PFSK-1 (cell line): ENCODE measurements at regions not wholly inside any gene's neighbourhood (a gene's known extent, or its start where the extent isn't known, plus 50 kb on each side); places are given as distances from the start of the nearest gene placed in this dataset.

Source experiments
- FOXP2 ChIP-seq: optimal IDR thresholded peaks from 2 replicates; pipeline ENCODE3; 2011; ENCODE audit warnings: borderline replicate concordance, control low read depth, inconsistent platforms; ENCODE audit not compliant: insufficient read depth; ENCODE audit errors: extremely low read length, extremely low read depth
- POLR2AphosphoS5 ChIP-seq: IDR thresholded peaks from 2 replicates; pipeline ENCODE4 v1.6.1; 2012; ENCODE audit warnings: low read depth, mild to moderate bottlenecking, control low read depth, low read length, moderate library complexity
- REST ChIP-seq, 2 experiments: IDR thresholded peaks; 2 replicates each; pipeline versions ENCODE4 v1.6.1 to v1.8.0; 2011 to 2012; ENCODE audit warnings: low read depth in 2 of 2, low read length in 2 of 2, control low read depth in 1 of 2, inconsistent platforms in 1 of 2, mild to moderate bottlenecking in 1 of 2, moderate library complexity in 1 of 2; ENCODE audit not compliant: insufficient read depth in 1 of 2
- SIN3A ChIP-seq: IDR thresholded peaks from 2 replicates; pipeline ENCODE4 v1.6.1; 2012; ENCODE audit warnings: mild to moderate bottlenecking, low read length, moderate library complexity, borderline replicate concordance; ENCODE audit not compliant: insufficient read depth
- TAF1 ChIP-seq: IDR thresholded peaks from 2 replicates; pipeline ENCODE4 v1.6.1; 2012; ENCODE audit warnings: low read length, control low read depth, borderline replicate concordance; ENCODE audit not compliant: insufficient read depth

DNA sequence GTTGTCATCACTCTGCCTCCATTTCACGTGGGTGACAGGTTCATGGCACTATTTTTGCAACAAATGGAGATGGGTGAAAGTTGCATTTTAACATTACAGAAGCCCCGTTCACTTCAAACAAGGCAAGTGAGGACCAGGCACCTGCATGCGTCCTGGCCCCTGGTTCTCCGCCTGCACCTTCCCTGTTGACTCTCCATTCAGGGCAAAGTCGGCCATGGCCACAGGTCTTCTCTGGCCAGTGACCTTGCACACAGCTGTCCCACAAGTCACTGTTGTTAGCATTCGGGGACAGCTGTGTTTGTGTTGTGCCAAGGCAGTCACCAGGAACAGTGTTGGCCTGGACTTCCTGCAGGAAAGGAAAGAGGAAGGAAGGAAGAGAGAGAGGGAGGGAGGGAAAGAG lies 554.9 kb downstream of the TCERG1L start:
- TF ChIP-seq REST (IDR thresholded peaks at IDR 0.05; ENCODE audit: insufficient read depth in 1 of 2, low read depth in 2 of 2, low read length in 2 of 2): no peak
- no peak for TF ChIP-seq SIN3A
- TF ChIP-seq TAF1: no peak
- TF ChIP-seq POLR2AphosphoS5: no peak
- no peak for TF ChIP-seq FOXP2

DNA sequence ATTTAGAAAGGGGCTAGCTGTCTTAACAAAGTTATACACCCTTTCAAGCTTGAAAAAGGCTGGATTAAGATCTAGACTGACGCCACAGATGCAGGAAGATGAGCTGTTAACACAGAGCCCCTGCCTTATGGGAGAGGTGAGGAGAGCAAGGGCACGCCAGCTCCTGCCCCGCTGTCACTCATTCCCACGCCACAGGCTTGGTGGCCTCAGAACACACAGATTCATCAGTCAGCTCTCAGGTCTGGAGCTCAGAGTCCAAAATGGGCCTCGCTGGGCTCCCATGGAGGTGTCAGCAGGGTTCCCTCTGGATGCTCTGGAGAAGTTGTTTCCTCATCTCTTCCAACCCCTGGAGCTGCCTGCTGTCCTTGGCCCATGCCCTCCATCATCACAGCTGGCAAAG lies 554.2 kb downstream of the TCERG1L start:
- TF ChIP-seq FOXP2 (no peak), SIN3A (no peak), REST (IDR thresholded peaks at IDR 0.05; ENCODE audit: insufficient read depth in 1 of 2, low read depth in 2 of 2, low read length in 2 of 2) (no peak), TAF1 (no peak), POLR2AphosphoS5 (no peak)

DNA sequence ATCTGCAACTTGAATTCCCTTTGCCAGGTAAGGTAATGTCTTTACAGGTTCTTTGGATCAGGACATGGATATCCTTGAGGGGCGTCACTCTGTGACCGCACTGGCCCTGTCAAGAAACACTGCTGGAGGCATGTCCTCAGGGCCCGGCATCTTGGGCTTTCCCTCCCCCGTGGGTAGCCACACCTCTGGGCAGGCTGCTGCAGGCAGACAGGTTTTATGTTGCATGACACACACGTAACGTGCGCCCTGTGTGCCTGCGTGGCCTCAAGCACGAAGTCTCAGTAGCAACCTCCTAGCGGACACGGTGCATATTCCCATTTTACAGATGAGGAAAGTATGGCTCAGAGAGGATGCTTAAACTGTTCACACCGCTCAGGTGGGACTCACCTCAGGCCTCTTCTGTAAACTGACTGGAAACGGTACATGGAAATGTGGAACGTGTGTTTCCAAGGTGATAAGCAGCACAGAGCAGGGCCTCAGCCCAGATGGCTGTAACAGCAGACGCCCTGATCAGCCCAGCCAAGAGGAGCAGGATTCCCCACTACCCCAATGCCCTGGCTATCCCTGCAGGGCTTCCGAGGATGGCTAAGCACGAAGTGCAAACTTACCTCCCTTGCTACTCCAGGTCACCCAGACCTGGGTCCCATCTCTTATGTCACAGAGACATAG lies 553.6 kb downstream of the TCERG1L start:
- TF ChIP-seq SIN3A: no peak
- no peak for TF ChIP-seq REST (IDR thresholded peaks at IDR 0.05; ENCODE audit: insufficient read depth in 1 of 2, low read depth in 2 of 2, low read length in 2 of 2)
- no peak for TF ChIP-seq POLR2AphosphoS5
- TF ChIP-seq FOXP2: no peak
- no peak for TF ChIP-seq TAF1

DNA sequence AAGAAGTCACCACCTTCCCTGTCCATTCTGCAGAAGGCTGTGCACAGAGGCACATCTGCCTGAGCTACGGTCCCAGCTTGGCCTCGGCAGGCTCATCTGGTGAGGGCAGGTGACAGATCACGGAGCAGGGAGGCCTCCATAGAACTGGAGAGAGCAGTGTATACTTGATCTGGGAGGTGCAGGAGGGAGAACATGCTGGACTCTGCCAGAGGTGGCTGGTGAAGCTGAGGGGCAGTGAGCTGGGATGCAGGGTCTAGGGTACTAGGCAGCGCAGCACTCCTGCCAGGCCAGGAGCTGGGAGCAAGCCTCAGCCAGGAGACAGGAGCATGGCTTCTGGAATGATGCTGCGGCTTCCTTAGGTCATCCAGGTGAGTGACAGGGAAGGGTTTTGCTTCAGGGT lies 553.0 kb downstream of the TCERG1L start:
- TF ChIP-seq REST (IDR thresholded peaks at IDR 0.05; ENCODE audit: insufficient read depth in 1 of 2, low read depth in 2 of 2, low read length in 2 of 2) (no peak), SIN3A (no peak), TAF1 (no peak), FOXP2 (no peak), POLR2AphosphoS5 (no peak)

DNA sequence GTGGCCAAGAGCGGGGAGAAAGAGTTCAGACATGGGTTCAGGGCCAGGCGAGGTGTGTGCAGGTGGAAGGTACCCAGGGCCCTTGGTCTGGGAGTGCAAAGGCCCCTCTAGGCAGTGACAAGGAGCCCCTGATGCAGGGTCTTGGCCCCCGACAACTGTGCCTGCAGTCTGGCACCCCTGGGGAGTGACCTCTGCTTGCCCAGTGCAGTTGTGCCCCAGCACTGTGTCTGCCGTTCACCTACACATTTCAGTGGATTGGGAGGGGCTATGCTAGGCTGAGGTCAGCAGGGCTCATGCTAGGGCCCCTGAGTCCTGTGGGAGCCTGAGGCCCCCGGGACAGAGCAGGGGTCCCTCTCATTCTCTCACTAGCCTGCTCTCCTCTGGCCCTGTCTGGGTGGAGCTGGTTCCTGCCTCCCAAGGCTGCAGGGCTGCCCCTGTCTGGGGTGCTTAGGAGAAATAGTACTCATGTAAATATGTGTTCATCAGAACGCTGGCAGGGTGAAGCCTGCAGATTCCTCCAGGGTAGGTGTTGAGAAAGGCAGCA lies 550.4 kb downstream of the TCERG1L start:
- TF ChIP-seq POLR2AphosphoS5 (no peak), FOXP2 (no peak), REST (IDR thresholded peaks at IDR 0.05; ENCODE audit: insufficient read depth in 1 of 2, low read depth in 2 of 2, low read length in 2 of 2) (no peak), TAF1 (no peak), SIN3A (no peak)
